Stimulated activated CD8-positive, alpha-beta memory T cell treated with anti-CD3 and anti-CD28 coated beads, Interleukin-2, amount 100 ng/mL, for 1 hour (primary cell): ENCODE measurements at regions not wholly inside any gene's neighbourhood (a gene's known extent, or its start where the extent isn't known, plus 50 kb on each side); places are given as distances from the start of the nearest gene placed in this dataset.
A peak's percentile ranks its signal among the peaks of the same experiment; 100 is the strongest.

ENCODE experiments used
- DNase-seq, 2 donors: peaks; one replicate each; pipeline ENCODE4 v3.0.0-alpha.2; 2020; ENCODE audit warnings: low read depth in 2 of 2

GRCh38 chr3:124576565-124577493, 153.4 kb upstream of the UMPS start:
- DNase-seq, result no peak

DNA sequence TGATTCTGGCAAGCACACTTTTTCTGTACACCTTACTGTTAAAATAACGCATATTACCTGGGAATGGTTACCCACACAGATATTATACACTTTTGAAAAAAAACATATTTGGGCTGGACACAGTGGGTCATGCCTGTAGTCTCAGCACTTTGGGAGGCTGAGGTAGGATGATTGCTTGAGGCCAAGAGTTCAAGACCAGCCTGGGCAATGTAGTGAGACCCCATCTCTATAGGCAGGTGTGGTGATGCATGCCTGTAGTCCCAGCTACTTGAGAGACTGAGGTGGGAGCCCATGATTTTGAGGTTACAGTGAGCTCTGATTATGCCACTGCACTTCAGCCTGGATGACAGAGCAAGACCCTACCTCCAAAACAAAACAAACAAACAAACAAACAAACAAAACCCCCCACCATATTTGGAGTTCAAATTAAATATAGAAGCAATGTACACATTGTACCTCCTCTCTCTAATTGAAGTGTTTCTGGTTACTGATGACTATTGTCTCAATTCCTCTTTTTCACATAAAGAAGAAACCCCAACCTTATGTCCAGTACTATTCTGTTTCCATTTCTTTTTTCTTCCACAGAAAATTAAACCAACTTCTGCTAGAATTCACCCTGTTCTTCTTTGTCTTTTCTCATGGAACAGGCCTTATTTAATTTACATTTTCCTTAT, 152.6 kb upstream of the UMPS start:
- DNase-seq, result no peak

DNA sequence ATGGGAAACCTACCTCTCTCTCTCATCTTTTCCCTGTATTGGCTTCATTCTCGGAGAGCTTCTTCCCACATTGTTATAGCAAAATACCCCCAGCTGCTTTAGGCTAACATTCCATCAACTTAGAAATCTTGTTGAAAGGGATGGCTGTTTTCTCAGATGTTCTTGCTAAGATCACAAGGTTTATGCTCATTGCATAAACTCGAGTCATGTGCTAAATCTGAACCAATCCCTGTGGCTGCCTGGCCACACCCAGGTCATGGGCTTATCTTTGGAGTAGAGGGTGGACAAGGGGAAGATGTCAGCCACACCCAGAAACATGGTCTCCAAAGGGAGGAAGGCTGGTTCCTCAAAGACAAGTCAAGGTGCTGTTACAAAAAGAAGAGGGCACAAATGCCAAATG, 150.6 kb upstream of the UMPS start:
- DNase-seq, result no peak

GRCh38 chr3:124582196-124582595, 148.1 kb upstream of the UMPS start:
- no peak for DNase-seq

DNA sequence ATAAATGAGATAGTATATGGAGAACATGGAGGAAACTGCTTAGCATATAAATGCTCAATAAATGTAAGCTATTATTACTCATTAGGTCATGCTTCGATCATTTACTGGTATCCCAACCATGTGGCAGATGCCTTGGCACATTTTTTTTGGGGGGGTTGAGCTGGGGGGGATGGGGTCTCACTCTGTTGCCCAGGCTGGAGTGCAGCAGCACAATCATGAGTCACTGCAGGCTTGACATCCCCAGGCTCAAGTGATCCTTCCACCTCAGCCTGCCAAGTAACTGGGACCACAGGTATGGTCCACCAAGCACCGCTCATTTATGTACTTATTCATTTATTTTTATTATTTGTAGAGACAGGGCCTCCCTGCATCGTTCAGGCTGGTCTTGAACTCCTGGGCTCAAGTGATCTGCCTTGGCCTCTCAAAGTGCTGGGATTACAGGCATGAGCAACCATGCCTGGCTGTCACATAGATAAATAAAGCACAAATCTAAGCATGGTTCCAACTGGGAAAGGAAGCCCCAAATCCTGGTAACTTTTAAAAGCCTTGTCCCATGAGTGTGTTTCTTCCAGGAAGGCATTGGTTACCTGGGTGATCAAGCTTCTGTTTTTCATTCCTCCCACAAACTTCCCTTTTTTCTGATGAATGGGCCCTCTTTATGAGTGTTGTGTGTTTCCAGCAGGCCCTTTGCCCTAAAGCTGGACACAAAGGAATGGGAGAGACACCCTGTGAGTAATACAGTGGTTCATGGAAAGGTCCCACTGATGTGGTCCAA, 147.4 kb upstream of the UMPS start:
- no peak for DNase-seq

DNA sequence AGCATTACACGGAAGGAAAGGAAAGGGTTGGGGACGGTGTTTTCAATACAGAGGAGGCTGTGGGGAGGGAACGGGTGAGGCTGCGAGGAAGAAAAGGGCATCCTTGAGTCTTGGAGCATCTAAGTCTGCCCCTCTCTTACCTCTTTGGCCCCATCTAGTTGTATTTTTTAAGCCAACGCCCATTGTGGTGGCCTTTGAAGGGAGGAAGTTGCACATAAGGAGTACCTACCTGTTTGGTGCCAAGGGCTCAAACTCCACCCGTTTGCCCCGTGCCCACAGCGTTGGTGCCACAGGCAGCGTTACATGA, 146.1 kb upstream of the UMPS start:
- no peak for DNase-seq

- peak in 1 of 2 donors; percentile 3 for DNase-seq
Observed at GRCh38 chr3:124584552-124585391, 145.5 kb upstream of the UMPS start.

DNA sequence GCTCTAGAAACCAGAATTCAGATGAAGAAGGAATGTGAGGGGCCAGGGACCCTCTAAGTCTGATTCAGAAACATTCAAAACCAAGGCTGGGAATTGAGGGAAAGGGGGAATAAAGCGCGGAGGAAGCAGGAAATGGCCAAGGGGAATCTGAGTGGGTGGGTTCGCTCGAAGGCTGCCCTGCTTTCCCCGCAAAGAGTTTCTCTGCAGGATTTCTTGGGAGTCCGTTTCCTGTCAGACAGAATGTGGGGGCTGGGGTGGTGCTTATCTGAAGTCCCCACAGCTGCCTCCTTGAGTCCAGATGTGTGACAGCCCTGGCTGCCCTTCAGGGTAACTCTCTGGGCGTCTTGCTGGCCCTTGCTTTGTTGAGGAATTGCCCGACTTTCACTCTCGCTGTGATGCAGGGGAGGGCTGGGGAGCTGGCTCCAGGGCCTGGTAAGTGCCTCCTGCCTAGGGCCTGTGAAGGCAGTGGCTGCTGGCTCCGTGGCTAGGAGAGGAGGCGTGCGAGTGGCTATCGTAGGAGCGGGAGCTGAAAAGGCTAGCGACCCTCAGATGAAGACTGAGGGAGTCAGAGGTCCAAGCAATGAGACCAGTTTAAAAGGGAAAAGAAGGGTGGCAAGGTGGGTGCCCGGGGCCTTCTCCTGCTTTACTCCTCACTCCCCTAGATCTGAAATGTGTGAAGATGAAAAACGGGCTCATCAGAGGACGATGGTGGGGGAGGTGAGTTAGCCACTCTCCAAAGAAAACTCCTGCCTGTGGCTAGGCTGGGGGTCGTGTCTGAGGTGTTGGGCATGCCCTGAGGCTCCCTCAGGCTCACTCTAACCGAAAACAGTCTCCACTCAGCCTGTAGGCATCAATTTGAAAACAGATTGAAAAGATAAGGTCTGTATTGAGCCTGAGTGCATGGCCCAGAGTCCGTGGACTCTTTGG, 143.9 kb upstream of the UMPS start:
- DNase-seq, result no peak

GRCh38 chr3:124587053-124587408, 143.2 kb upstream of the UMPS start:
- no peak for DNase-seq

- no peak for DNase-seq
Observed at GRCh38 chr3:124588036-124588435, 142.2 kb upstream of the UMPS start.

- DNase-seq, result no peak
Observed at GRCh38 chr3:124588794-124589193, 141.5 kb upstream of the UMPS start.

DNA sequence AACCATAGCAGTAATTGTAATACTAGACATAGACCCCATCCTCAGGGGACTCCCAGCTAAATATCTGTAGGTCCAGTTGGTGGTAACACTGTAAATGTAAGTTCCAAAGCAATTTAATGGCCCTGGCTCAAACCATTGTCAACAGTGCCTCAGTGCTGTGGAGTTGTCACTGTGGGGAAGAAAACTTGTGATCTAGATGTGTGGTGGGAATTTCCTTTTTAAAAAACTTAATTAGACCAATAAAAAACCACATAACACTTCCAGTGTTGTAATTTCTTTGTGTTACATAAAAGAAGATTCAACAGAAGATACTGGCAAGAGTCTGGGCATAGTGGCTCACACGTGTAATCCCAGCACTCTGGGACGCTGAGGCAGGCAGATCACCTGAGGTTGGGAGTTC, 138.6 kb upstream of the UMPS start:
- no peak for DNase-seq

DNA sequence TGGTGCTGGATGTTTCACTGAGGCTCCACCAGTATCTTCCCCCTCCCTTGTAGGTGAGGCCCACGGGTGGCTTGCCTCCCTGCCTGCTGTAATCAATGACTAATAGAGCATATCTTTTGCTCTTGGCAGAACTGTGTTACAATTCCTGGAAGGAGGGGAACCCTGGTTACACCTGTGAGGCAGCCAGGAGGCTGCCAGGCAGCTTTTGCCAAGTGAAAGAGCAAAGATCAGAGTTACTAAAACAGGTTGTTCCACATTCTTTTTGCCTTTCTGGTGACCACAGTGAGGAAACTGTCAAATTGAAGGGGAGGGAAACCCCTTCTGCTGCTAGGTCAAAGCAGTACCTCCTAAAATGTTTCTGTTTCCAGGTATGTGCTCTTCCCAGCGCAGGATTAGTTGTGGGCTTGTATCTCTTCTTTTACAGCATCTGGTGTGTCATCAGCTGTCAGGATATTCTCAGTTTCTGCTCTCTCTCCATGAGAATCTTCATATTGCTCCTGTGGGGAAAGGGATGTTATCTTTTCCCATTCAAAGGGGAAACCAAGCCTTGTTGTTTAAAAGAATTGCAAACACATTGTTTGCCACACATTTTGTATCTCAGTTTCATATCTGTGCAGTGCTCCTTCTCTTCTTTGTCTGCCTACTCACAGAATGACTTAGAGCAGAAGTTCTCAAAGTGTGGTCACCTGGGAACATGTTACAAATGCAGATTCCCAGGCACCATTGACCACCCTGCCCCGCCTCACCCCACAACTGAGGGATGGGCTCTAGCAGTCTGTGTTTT, 137.4 kb upstream of the UMPS start:
- DNase-seq, result no peak

GRCh38 chr3:124593442-124593829, 136.8 kb upstream of the UMPS start:
- no peak for DNase-seq

GRCh38 chr3:124594581-124594980, 135.7 kb upstream of the UMPS start:
- no peak for DNase-seq

- DNase-seq, result no peak
Observed at GRCh38 chr3:124597273-124597672, 133.0 kb upstream of the UMPS start.

- DNase-seq, result no peak
Observed at GRCh38 chr3:124597979-124598378, 132.3 kb upstream of the UMPS start.

DNA sequence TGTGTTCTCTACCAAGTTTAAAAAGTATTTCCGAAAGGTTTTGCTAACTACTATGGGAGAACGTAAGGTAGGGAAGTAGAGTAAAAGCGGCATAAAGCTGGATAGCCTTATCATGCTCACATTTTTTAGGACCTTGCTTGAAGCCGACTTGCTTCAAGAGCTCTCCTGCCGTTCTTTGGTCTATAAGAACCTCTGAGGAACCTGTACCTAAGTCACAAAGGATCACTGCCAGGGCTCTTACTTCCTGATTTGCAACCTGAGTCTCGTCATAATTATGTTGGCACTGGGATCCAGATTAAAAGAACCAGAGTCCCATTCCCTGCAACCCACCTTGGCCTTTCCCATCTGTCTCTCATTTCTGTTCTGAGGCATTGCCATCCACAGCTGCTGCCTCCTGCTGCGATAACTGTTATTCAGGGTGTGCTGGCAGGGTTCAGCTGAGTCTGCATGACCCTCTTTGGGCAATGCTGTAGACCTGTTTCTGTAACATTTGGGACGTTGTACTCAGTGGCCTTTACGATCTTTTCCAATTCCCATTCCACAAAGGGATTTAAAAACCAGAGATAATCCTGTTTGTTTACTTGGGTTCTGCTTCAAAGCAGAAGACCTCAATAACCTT, 131.0 kb upstream of the UMPS start:
- no peak for DNase-seq
